ENCODE measurements at regions not wholly inside any gene's neighbourhood (a gene's known extent, or its start where the extent isn't known, plus 50 kb on each side); places are given as distances from the start of the nearest gene placed in this dataset.
"Not testable (repeated sequence)": the region's sequence is repeated elsewhere in the genome, so short reads cannot be mapped to it uniquely, and the experiment has no call there.

DNA sequence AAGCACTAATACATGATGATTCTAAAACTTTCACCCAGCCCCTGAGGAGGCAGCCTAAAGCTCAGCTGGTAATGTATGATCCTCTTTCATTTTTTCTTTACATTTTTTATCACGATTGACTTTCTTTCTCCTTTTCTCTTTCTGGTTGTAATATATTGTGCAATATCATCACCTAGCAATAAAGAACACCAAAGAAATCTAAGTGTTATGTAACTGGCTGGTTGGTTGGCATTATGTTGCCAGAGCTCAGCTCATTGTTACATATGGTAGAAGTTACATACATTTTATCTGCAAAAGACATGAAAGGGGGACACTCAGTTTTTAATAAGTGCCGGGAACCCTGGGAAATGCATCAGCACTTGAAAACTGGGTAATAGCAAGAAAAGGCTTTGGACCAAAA is 432.1 kb upstream of the DDI1 start:
- Mint-ChIP-seq H3K4me3 (no peak overlapping the region), H3K36me3 (no peaks in the 10 kb centered on the region), H3K27me3 (peaks cover 11 to 16% of the 10 kb centered on the region in 2 donors), H3K9me3 (no peaks in the 10 kb centered on the region), H3K27ac (no peak overlapping the region), H3K4me1 (no peaks in the 10 kb centered on the region)
- no peaks in the 10 kb centered on the region for H3K36me3 ChIP-seq (ENCODE audit: control insufficient read depth in 2 of 2, extremely low read depth in 1 of 2, insufficient read depth in 1 of 2, low read length in 1 of 2)
- no peaks in the 10 kb centered on the region for H3K4me1 ChIP-seq (ENCODE audit: control insufficient read depth in 1 of 2, extremely low read depth in 1 of 2, insufficient read depth in 2 of 2, low read length in 2 of 2)
- no peak overlapping the region for H3K27ac ChIP-seq (ENCODE audit: low read length)
- ATAC-seq (replicated peaks in 1 of 4) (no peak), DNase-seq (no peak)
- ChIA-PET POLR2A (no interaction called here), CTCF (no interaction called here)
- WGBS (ENCODE audit: insufficient coverage): 86% methylated on average over 1 of the region's 2 CpGs
- no peaks in the 10 kb centered on the region for H3K27me3 ChIP-seq (replicated peaks in 1 of 2; ENCODE audit: control insufficient read depth in 2 of 2, extremely low read depth in 1 of 2, insufficient read depth in 2 of 2, low read length in 1 of 2)
- no peak overlapping the region for H3K4me3 ChIP-seq (ENCODE audit: control insufficient read depth in 1 of 2, extremely low read depth in 1 of 2, low read length in 1 of 2)
- no peaks in the 10 kb centered on the region for H3K9me3 ChIP-seq

GRCh38 chr11:103608566-103608965 is 427.9 kb upstream of the DDI1 start:
- Mint-ChIP-seq H3K9me3 (peaks cover 0 to 2% (median 0%) of the 10 kb centered on the region in 3 donors), H3K4me1 (no peaks in the 10 kb centered on the region), H3K27me3 (peaks cover 18% of the 10 kb centered on the region in 2 donors), H3K27ac (no peak overlapping the region), H3K4me3 (no peak overlapping the region), H3K36me3 (no peaks in the 10 kb centered on the region)
- H3K9me3 ChIP-seq: no peaks in the 10 kb centered on the region
- DNase-seq: no peak
- no peak overlapping the region for H3K27ac ChIP-seq (ENCODE audit: low read length)
- H3K27me3 ChIP-seq (replicated peaks in 1 of 2; ENCODE audit: control insufficient read depth in 2 of 2, extremely low read depth in 1 of 2, insufficient read depth in 2 of 2, low read length in 1 of 2): peaks cover 0 to 6% of the 10 kb centered on the region in 2 experiments
- ChIA-PET CTCF (no interaction called here), POLR2A (no interaction called here)
- 38% methylated on average over 1 of the region's 3 CpGs for WGBS (ENCODE audit: insufficient coverage)
- H3K4me1 ChIP-seq (ENCODE audit: control insufficient read depth in 1 of 2, extremely low read depth in 1 of 2, insufficient read depth in 2 of 2, low read length in 2 of 2): no peaks in the 10 kb centered on the region
- ATAC-seq (replicated peaks in 1 of 4): no peak
- no peak overlapping the region for H3K4me3 ChIP-seq (ENCODE audit: control insufficient read depth in 1 of 2, extremely low read depth in 1 of 2, low read length in 1 of 2)
- H3K36me3 ChIP-seq (ENCODE audit: control insufficient read depth in 2 of 2, extremely low read depth in 1 of 2, insufficient read depth in 1 of 2, low read length in 1 of 2): no peaks in the 10 kb centered on the region

DNA sequence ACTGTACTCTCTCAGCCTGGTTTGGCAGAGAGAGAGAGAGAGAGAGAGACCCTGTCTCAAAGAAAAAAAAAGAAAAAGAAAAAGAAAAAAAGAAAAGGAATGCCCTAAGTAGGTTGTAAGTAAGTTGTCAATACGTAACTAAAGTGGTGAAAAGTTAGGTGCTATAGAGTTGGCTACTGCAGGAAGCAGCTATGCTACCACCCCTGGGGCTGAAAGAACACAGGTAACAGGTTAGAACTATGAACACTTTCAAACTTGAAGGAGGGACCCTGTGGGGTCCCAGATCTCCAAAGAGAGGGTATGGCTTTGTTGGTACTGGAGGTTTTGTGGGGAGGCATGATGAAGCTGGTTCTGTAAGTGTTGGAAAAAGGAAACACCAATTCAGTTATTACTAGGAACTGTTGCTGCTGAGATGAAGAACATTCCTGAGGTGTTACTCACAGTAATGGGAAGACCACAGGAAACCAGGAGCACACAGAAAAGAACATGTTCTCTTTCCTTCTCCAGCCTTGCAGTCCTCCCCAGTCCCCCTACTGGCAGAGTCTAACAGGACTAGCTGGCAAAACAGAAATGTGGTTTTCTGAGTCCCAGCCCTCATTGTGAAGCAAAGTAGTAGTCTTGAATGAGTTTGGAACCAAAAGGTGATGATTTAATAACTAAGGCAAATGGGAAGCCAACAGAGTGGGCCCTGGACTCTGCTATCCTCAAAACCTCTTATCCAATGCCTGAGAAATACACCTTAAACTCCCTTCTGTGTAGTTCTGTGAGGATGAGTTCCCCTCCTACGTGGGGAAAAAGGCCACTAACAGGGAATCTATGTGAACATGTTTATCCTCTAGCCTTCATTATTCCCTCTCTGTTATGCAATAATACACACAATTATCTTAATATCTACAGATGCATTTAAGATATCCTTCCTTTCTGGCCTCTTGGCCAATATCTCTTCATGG is 427.0 kb upstream of the DDI1 start:
- Histone ChIP-seq H3K9me3 (no peaks in the 10 kb centered on the region), H3K4me3 (ENCODE audit: control insufficient read depth in 1 of 2, extremely low read depth in 1 of 2, low read length in 1 of 2) (no peak overlapping the region), H3K36me3 (ENCODE audit: control insufficient read depth in 2 of 2, extremely low read depth in 1 of 2, insufficient read depth in 1 of 2, low read length in 1 of 2) (no peaks in the 10 kb centered on the region), H3K27ac (ENCODE audit: low read length) (no peak overlapping the region), H3K4me1 (ENCODE audit: control insufficient read depth in 1 of 2, extremely low read depth in 1 of 2, insufficient read depth in 2 of 2, low read length in 2 of 2) (no peaks in the 10 kb centered on the region), H3K27me3 (replicated peaks in 1 of 2; ENCODE audit: control insufficient read depth in 2 of 2, extremely low read depth in 1 of 2, insufficient read depth in 2 of 2, low read length in 1 of 2) (peaks cover 0 to 6% of the 10 kb centered on the region in 2 experiments)
- Mint-ChIP-seq H3K9me3 (peaks cover 0 to 3% (median 2%) of the 10 kb centered on the region in 3 donors), H3K27ac (no peak overlapping the region), H3K4me3 (no peak overlapping the region), H3K4me1 (no peaks in the 10 kb centered on the region), H3K36me3 (no peaks in the 10 kb centered on the region), H3K27me3 (peaks cover 18 to 19% of the 10 kb centered on the region in 2 donors)
- no peak for ATAC-seq (replicated peaks in 1 of 4)
- WGBS (ENCODE audit: insufficient coverage): 92% methylated on average over 1 of the region's 2 CpGs
- no peak for DNase-seq
- ChIA-PET POLR2A (no interaction called here), CTCF (no interaction called here)

GRCh38 chr11:103610435-103610834 is 426.0 kb upstream of the DDI1 start:
- Histone ChIP-seq H3K27ac (ENCODE audit: low read length) (no peak overlapping the region), H3K36me3 (ENCODE audit: control insufficient read depth in 2 of 2, extremely low read depth in 1 of 2, insufficient read depth in 1 of 2, low read length in 1 of 2) (no peaks in the 10 kb centered on the region), H3K27me3 (replicated peaks in 1 of 2; ENCODE audit: control insufficient read depth in 2 of 2, extremely low read depth in 1 of 2, insufficient read depth in 2 of 2, low read length in 1 of 2) (peaks cover 0 to 6% of the 10 kb centered on the region in 2 experiments), H3K4me3 (ENCODE audit: control insufficient read depth in 1 of 2, extremely low read depth in 1 of 2, low read length in 1 of 2) (no peak overlapping the region), H3K9me3 (no peaks in the 10 kb centered on the region), H3K4me1 (ENCODE audit: control insufficient read depth in 1 of 2, extremely low read depth in 1 of 2, insufficient read depth in 2 of 2, low read length in 2 of 2) (no peaks in the 10 kb centered on the region)
- Mint-ChIP-seq H3K36me3 (no peaks in the 10 kb centered on the region), H3K27me3 (peaks cover 12 to 14% of the 10 kb centered on the region in 2 donors), H3K27ac (no peak overlapping the region), H3K9me3 (peaks cover 0 to 3% (median 2%) of the 10 kb centered on the region in 3 donors), H3K4me1 (no peaks in the 10 kb centered on the region), H3K4me3 (no peak overlapping the region)
- ChIA-PET CTCF (no interaction called here), POLR2A (no interaction called here)
- ATAC-seq (replicated peaks in 1 of 4): no peak
- no peak for DNase-seq

GRCh38 chr11:103611526-103612260 is 424.7 kb upstream of the DDI1 start:
- H3K36me3 ChIP-seq (ENCODE audit: control insufficient read depth in 2 of 2, extremely low read depth in 1 of 2, insufficient read depth in 1 of 2, low read length in 1 of 2); CTCF ChIA-PET; H3K4me1 Mint-ChIP-seq; H3K9me3 ChIP-seq; H3K36me3 Mint-ChIP-seq; H3K27ac Mint-ChIP-seq; POLR2A ChIA-PET; H3K4me1 ChIP-seq (ENCODE audit: control insufficient read depth in 1 of 2, extremely low read depth in 1 of 2, insufficient read depth in 2 of 2, low read length in 2 of 2); H3K4me3 Mint-ChIP-seq; H3K9me3 Mint-ChIP-seq; H3K27me3 ChIP-seq (replicated peaks in 1 of 2; ENCODE audit: control insufficient read depth in 2 of 2, extremely low read depth in 1 of 2, insufficient read depth in 2 of 2, low read length in 1 of 2); H3K4me3 ChIP-seq (ENCODE audit: control insufficient read depth in 1 of 2, extremely low read depth in 1 of 2, low read length in 1 of 2); ATAC-seq (replicated peaks in 1 of 4); DNase-seq; H3K27ac ChIP-seq (ENCODE audit: low read length): not testable (repeated sequence)
- H3K27me3 Mint-ChIP-seq: peaks cover 12 to 14% of the 10 kb centered on the region in 2 donors
- 96% methylated on average over 3 of the region's 7 CpGs for WGBS (ENCODE audit: insufficient coverage)

DNA sequence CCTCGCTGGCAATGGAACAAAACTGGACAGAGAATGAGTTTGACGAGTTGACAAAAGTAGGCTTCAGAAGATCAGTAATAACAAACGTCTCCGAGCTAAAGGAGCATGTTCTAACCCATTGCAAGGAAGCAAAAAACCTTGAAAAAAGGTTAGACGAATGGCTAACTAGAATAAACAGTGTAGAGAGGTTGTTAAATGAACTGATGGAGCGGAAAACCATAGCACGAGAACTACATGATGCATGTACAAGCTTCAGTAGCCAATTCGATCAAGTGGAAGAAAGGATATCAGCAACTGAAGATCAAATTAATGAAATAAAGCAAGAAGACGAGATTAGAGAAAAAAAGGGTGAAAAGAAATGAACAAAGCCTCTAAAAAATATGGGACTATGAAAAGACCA is 424.0 kb upstream of the DDI1 start:
- H3K27me3 Mint-ChIP-seq: peaks cover 12 to 14% of the 10 kb centered on the region in 2 donors
- 92% methylated on average over 8 of the region's 9 CpGs for WGBS (ENCODE audit: insufficient coverage)
- H3K27ac ChIP-seq (ENCODE audit: low read length); POLR2A ChIA-PET; H3K9me3 Mint-ChIP-seq; H3K27ac Mint-ChIP-seq; H3K4me3 ChIP-seq (ENCODE audit: control insufficient read depth in 1 of 2, extremely low read depth in 1 of 2, low read length in 1 of 2); H3K4me1 Mint-ChIP-seq; H3K36me3 Mint-ChIP-seq; H3K27me3 ChIP-seq (replicated peaks in 1 of 2; ENCODE audit: control insufficient read depth in 2 of 2, extremely low read depth in 1 of 2, insufficient read depth in 2 of 2, low read length in 1 of 2); H3K36me3 ChIP-seq (ENCODE audit: control insufficient read depth in 2 of 2, extremely low read depth in 1 of 2, insufficient read depth in 1 of 2, low read length in 1 of 2); H3K4me1 ChIP-seq (ENCODE audit: control insufficient read depth in 1 of 2, extremely low read depth in 1 of 2, insufficient read depth in 2 of 2, low read length in 2 of 2); ATAC-seq (replicated peaks in 1 of 4); H3K9me3 ChIP-seq; H3K4me3 Mint-ChIP-seq; DNase-seq: not testable (repeated sequence)
- CTCF ChIA-PET: interaction anchor here in 1 of 2 donors (0.6 kb wide), 1 partner anchor 17 kb away, joined by 4 read pairs; no protein-coding TSS in a partner anchor

Measured in T-cell (primary cell).